SK-N-MC (cell line): ENCODE measurements at regions not wholly inside any gene's neighbourhood (a gene's known extent, or its start where the extent isn't known, plus 50 kb on each side); places are given as distances from the start of the nearest gene placed in this dataset.

Experiments
- EZH2 ChIP-seq: fragments of 200-600 bp; sonication (generic); IDR thresholded peaks from one replicate; pipeline ENCODE4 v1.6.1; 2017; ENCODE audit warnings: antibody characterized with exemption
- POLR2AphosphoS5 ChIP-seq: IDR thresholded peaks from 2 replicates; pipeline ENCODE4 v1.6.1; 2012; ENCODE audit warnings: mild to moderate bottlenecking, low read depth, low read length, borderline replicate concordance

GRCh38 chr9:78438780-78439179 lies 141.9 kb downstream of the PSAT1 start:
- TF ChIP-seq POLR2AphosphoS5 = no peak
- no peak for TF ChIP-seq EZH2
